ENCODE measurements at regions not wholly inside any gene's neighbourhood (a gene's known extent, or its start where the extent isn't known, plus 50 kb on each side); places are given as distances from the start of the nearest gene placed in this dataset.

DNA sequence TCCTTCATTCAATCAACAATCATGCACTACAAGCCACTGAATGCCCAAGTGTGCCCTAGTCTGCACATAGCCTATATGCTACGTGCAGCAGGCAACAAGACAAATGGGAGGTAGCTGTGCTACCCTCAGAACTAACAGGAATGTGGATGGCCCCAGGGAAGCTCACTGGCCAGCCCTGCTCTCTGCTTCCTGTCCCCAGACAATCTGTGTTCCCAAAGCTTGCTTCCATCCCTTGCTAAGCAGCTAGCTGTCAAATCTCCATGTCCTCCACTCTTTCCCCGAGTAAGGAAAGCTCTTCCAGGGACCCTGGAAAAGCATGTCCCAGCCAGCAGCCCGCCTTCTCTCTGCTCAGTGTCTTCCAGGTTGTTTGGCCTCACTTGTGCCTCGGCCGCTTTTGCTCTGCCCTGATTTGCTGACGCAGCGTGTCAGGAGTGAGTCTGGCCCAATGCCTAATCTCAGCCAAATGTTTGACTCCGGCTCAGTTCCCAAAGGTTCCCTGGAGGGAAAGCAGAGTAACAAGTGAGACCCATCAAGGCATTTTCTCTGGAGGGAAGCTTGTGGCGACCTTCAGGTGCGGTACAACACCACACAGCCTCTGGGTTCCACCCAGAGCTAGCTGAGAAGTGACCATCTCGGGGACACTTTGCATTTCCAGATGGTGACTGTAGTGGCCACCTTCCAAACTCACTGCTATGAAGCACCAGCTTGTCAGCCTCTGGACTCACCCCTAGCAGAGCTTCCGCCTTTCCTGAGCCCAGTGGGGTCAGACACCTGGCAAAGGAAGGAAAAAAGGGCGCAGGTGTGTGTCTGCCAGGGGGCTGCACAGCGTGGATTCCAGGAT, 243.4 kb downstream of the RHOU start:
- intact Hi-C loops (cut with micrococcal nuclease; ENCODE audit: unreplicated experiment), result no loop called here
- H3K4me3 ChIP-seq, result no peak overlapping the region
- no peak overlapping the region for H3K4me2 ChIP-seq
- H3K27ac ChIP-seq, result no peak overlapping the region
- H3K36me3 ChIP-seq (ENCODE audit: low read depth), result no peaks in the 10 kb centered on the region
- no peaks in the 10 kb centered on the region for H3K79me2 ChIP-seq (ENCODE audit: low read depth)
- DNase-seq, result no peak
- CTCF ChIA-PET, result no interaction called here
- BruUV-seq (replicated peaks), result no TSS peak
- POLR2A ChIA-PET (ENCODE audit: unreplicated experiment), result no interaction called here
- no peaks in the 10 kb centered on the region for H3K9me3 ChIP-seq (ENCODE audit: insufficient read depth, low read depth)
- H3F3A ChIP-seq (ENCODE audit: insufficient read depth, low read depth), result no peaks in the 10 kb centered on the region
- H3K9me2 ChIP-seq (ENCODE audit: insufficient read depth), result no peaks in the 10 kb centered on the region
- H3K4me1 ChIP-seq (replicated peaks; ENCODE audit: insufficient read depth), result no peaks in the 10 kb centered on the region
- H3K27me3 ChIP-seq (ENCODE audit: insufficient read depth, low read depth), result peaks cover 66% of the 10 kb centered on the region
- no peaks in the 10 kb centered on the region for H4K20me1 ChIP-seq (ENCODE audit: insufficient read depth)
- no peak overlapping the region for H2AFZ ChIP-seq
- TF ChIP-seq, protein P1, sequence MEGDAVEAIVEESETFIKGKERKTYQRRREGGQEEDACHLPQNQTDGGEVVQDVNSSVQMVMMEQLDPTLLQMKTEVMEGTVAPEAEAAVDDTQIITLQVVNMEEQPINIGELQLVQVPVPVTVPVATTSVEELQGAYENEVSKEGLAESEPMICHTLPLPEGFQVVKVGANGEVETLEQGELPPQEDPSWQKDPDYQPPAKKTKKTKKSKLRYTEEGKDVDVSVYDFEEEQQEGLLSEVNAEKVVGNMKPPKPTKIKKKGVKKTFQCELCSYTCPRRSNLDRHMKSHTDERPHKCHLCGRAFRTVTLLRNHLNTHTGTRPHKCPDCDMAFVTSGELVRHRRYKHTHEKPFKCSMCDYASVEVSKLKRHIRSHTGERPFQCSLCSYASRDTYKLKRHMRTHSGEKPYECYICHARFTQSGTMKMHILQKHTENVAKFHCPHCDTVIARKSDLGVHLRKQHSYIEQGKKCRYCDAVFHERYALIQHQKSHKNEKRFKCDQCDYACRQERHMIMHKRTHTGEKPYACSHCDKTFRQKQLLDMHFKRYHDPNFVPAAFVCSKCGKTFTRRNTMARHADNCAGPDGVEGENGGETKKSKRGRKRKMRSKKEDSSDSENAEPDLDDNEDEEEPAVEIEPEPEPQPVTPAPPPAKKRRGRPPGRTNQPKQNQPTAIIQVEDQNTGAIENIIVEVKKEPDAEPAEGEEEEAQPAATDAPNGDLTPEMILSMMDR (conservative IDR thresholded peaks at IDR 0.05), result no peak
- TF ChIP-seq EZH2 (IDR thresholded peaks at IDR 0.05; ENCODE audit: low read depth), result no peak

GRCh38 chr1:228979325-228979699, 244.0 kb downstream of the RHOU start:
- no peak for DNase-seq
- Histone ChIP-seq H3K9me3 (ENCODE audit: insufficient read depth, low read depth) (no peaks in the 10 kb centered on the region), H2AFZ (no peak overlapping the region), H3K4me2 (no peak overlapping the region), H3K27me3 (ENCODE audit: insufficient read depth, low read depth) (peaks cover 65% of the 10 kb centered on the region), H3F3A (ENCODE audit: insufficient read depth, low read depth) (no peaks in the 10 kb centered on the region), H3K27ac (no peak overlapping the region), H3K36me3 (ENCODE audit: low read depth) (no peaks in the 10 kb centered on the region), H3K4me1 (replicated peaks; ENCODE audit: insufficient read depth) (no peaks in the 10 kb centered on the region), H3K4me3 (no peak overlapping the region), H4K20me1 (ENCODE audit: insufficient read depth) (no peaks in the 10 kb centered on the region), H3K9me2 (ENCODE audit: insufficient read depth) (no peaks in the 10 kb centered on the region), H3K79me2 (ENCODE audit: low read depth) (no peaks in the 10 kb centered on the region)
- no TSS peak for BruUV-seq (replicated peaks)
- ChIA-PET POLR2A (ENCODE audit: unreplicated experiment) (no interaction called here), CTCF (no interaction called here)
- intact Hi-C loops (cut with micrococcal nuclease; ENCODE audit: unreplicated experiment), result no loop called here
- TF ChIP-seq, protein P1 (conservative IDR thresholded peaks at IDR 0.05), result no peak
- TF ChIP-seq EZH2 (IDR thresholded peaks at IDR 0.05; ENCODE audit: low read depth), result no peak

- H3K36me3 ChIP-seq (ENCODE audit: low read depth), result no peaks in the 10 kb centered on the region
- no peaks in the 10 kb centered on the region for H3K9me2 ChIP-seq (ENCODE audit: insufficient read depth)
- no TSS peak for BruUV-seq (replicated peaks)
- H3K4me2 ChIP-seq, result no peak overlapping the region
- CTCF ChIA-PET, result no interaction called here
- H3F3A ChIP-seq (ENCODE audit: insufficient read depth, low read depth), result no peaks in the 10 kb centered on the region
- intact Hi-C loops (cut with micrococcal nuclease; ENCODE audit: unreplicated experiment), result no loop called here
- no peak overlapping the region for H2AFZ ChIP-seq
- no peak for DNase-seq
- no peaks in the 10 kb centered on the region for H3K4me1 ChIP-seq (replicated peaks; ENCODE audit: insufficient read depth)
- peaks cover 61% of the 10 kb centered on the region for H3K27me3 ChIP-seq (ENCODE audit: insufficient read depth, low read depth)
- no peak overlapping the region for H3K27ac ChIP-seq
- H3K79me2 ChIP-seq (ENCODE audit: low read depth), result no peaks in the 10 kb centered on the region
- H3K4me3 ChIP-seq, result no peak overlapping the region
- TF ChIP-seq, protein P1 (conservative IDR thresholded peaks at IDR 0.05), result no peak
- no peak for TF ChIP-seq EZH2 (IDR thresholded peaks at IDR 0.05; ENCODE audit: low read depth)
- POLR2A ChIA-PET (ENCODE audit: unreplicated experiment), result no interaction called here
- no peaks in the 10 kb centered on the region for H3K9me3 ChIP-seq (ENCODE audit: insufficient read depth, low read depth)
- no peaks in the 10 kb centered on the region for H4K20me1 ChIP-seq (ENCODE audit: insufficient read depth)
Measured at GRCh38 chr1:228979774-228980173, 244.5 kb downstream of the RHOU start.

Measured in PC-9 (cell line).